Activated T-helper 17 cell treated with anti-CD3 and anti-CD28 coated beads, Interleukin-2, amount 50 U/mL, for 72 hours (primary cell): ENCODE measurements at regions not wholly inside any gene's neighbourhood (a gene's known extent, or its start where the extent isn't known, plus 50 kb on each side); places are given as distances from the start of the nearest gene placed in this dataset.

Experiments used
- ATAC-seq: fragments of 150-1000 bp; cut with Tn5 transposase; replicated peaks from 2 replicates; pipeline ENCODE4 v1.10.0; 2021; ENCODE audit warnings: mild to moderate bottlenecking, moderate library complexity
- H3K27ac Mint-ChIP-seq: one replicate; pipeline ENCODE4 v1.8.0; 2022; ENCODE audit warnings: mixed read lengths
- H3K27me3 Mint-ChIP-seq: one replicate; pipeline ENCODE4 v1.8.0; 2022; ENCODE audit warnings: mixed read lengths
- H3K36me3 Mint-ChIP-seq: one replicate; pipeline ENCODE4 v1.8.0; 2022; ENCODE audit warnings: low read depth, mild to moderate bottlenecking, mixed read lengths
- H3K4me1 Mint-ChIP-seq: one replicate; pipeline ENCODE4 v1.8.0; 2022; ENCODE audit warnings: mixed read lengths
- H3K4me3 Mint-ChIP-seq: one replicate; pipeline ENCODE4 v1.8.0; 2022; ENCODE audit warnings: mild to moderate bottlenecking, mixed read lengths
- H3K9me3 Mint-ChIP-seq: one replicate; pipeline ENCODE4 v1.8.0; 2022; ENCODE audit warnings: mixed read lengths

GRCh38 chr5:68505917-68506860, 290.6 kb downstream of the PIK3R1 start:
- no peaks in the 10 kb centered on the region for H3K9me3 Mint-ChIP-seq
- H3K27ac Mint-ChIP-seq, result no peak overlapping the region
- peaks cover 4% of the 10 kb centered on the region for H3K27me3 Mint-ChIP-seq
- no peaks in the 10 kb centered on the region for H3K36me3 Mint-ChIP-seq
- H3K4me1 Mint-ChIP-seq, result no peaks in the 10 kb centered on the region
- H3K4me3 Mint-ChIP-seq, result no peak overlapping the region
- no peak for ATAC-seq

DNA sequence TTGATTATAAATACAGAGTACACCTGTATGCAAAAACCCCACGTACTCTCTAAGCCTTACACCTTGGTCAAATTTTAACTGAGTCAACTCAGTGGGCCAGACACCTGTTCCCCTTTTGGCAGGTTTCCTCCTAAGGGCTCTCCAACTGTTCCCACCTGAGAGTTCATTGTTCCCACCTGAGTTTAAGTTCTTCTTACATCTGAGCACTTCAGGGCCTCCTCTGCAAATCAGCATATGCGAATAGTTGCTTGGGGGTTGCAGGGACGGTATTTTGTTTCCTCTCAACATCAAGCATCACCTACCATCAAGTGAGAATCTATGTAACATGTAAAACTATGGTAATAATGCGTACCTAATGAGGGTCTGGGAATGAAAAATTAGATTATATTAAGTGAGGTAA, 300.0 kb downstream of the PIK3R1 start:
- peaks cover 4% of the 10 kb centered on the region for H3K27me3 Mint-ChIP-seq
- no peak overlapping the region for H3K4me3 Mint-ChIP-seq
- no peaks in the 10 kb centered on the region for H3K9me3 Mint-ChIP-seq
- H3K36me3 Mint-ChIP-seq, result no peaks in the 10 kb centered on the region
- no peak overlapping the region for H3K27ac Mint-ChIP-seq
- no peaks in the 10 kb centered on the region for H3K4me1 Mint-ChIP-seq
- ATAC-seq, result no peak

GRCh38 chr5:68518286-68518685, 302.7 kb downstream of the PIK3R1 start:
- H3K4me3 Mint-ChIP-seq, result no peak overlapping the region
- no peak overlapping the region for H3K27ac Mint-ChIP-seq
- no peak for ATAC-seq
- H3K4me1 Mint-ChIP-seq, result no peaks in the 10 kb centered on the region
- no peaks in the 10 kb centered on the region for H3K27me3 Mint-ChIP-seq
- H3K36me3 Mint-ChIP-seq, result no peaks in the 10 kb centered on the region
- no peaks in the 10 kb centered on the region for H3K9me3 Mint-ChIP-seq

DNA sequence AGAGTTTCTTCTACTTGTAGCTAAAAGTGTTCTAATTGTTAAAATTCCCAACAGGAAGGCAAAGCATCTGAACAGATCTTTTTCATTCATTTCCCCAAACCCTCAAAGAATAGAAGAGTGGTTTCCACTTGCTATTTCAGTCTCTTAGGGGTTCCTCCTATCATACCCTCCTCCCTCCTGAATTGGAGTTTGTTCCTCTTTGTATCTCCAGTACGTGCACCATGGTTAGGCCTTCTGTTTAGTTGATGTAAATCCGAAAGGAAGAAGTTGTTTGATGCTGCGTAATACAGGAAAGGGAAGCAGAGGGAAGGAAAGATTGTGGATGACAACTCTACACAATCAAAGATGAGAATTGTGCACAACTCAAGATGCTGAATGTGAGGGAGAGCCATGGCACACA, 303.6 kb downstream of the PIK3R1 start:
- Mint-ChIP-seq H3K4me3 (no peak overlapping the region), H3K27ac (no peak overlapping the region), H3K9me3 (no peaks in the 10 kb centered on the region), H3K36me3 (no peaks in the 10 kb centered on the region), H3K27me3 (no peaks in the 10 kb centered on the region), H3K4me1 (no peaks in the 10 kb centered on the region)
- ATAC-seq, result no peak

DNA sequence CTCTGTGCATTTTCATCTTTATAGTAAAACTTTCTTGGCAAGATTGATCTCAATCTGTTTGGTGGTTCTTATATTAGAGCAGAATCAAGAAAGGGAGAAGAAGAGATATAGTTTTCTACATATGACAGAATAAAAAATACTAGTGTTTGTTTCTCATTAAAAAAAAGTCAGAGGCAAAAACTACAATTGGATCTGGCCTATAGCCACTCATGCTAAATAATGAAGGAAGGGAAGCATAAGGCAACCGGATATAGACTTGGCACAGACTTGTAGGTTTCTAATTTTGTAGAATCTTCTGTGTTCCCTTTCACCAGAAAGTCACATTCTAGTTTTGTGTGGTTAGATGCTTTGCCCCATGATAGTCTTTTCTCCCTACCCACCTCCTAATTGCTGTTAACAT, 306.2 kb downstream of the PIK3R1 start:
- ATAC-seq, result no peak
- Mint-ChIP-seq H3K9me3 (no peaks in the 10 kb centered on the region), H3K36me3 (no peaks in the 10 kb centered on the region), H3K27me3 (no peaks in the 10 kb centered on the region), H3K4me3 (no peak overlapping the region), H3K4me1 (no peaks in the 10 kb centered on the region), H3K27ac (no peak overlapping the region)

DNA sequence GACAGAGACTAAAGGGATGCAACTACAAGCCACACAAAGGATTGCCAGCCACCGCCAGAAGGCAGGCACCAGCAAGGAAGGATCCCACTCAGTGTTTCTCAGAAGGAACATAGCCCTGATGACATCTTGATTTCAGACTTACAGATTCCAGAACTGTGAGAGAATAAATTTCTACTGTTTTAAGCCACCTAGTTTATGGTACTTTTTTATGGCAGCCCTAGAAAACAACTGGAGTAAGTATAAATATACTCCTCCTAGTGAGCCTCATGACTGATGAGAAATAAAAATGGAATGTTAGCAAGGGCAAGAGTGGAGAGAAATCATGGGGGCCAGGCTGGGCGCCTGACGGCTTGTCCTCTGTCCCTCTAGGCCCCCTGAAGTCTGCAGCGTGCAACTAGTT, 307.3 kb downstream of the PIK3R1 start:
- Mint-ChIP-seq H3K27ac (no peak overlapping the region), H3K9me3 (peaks cover under 1% of the 10 kb centered on the region), H3K36me3 (no peaks in the 10 kb centered on the region), H3K4me3 (no peak overlapping the region), H3K4me1 (no peaks in the 10 kb centered on the region), H3K27me3 (peaks cover under 1% of the 10 kb centered on the region)
- ATAC-seq, result no peak

- Mint-ChIP-seq H3K27ac (no peak overlapping the region), H3K36me3 (no peaks in the 10 kb centered on the region), H3K4me1 (no peaks in the 10 kb centered on the region), H3K27me3 (peaks cover 19% of the 10 kb centered on the region), H3K4me3 (no peak overlapping the region), H3K9me3 (peaks cover 4% of the 10 kb centered on the region)
- ATAC-seq, result no peak
Measured at GRCh38 chr5:68528821-68529273, 313.3 kb downstream of the PIK3R1 start.

DNA sequence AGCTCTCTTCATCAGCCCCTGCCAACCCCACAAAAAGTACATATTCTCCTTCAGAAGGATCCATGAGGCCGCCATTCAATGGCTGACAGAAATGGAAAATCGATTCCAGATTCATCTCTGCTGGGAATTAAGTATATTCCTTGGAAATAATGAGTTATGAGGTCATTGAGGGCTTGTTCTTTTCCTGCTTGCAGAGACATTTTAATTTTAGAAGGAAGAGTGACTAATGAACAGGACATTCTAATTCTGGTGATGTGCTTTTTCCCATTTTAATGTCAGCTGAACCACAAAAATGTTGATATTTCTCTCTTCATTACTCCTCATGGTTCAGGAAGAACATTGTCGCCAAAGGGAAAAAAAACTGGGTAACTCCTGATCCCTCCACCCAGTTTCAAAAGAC, 314.0 kb downstream of the PIK3R1 start:
- Mint-ChIP-seq H3K4me1 (no peaks in the 10 kb centered on the region), H3K4me3 (no peak overlapping the region), H3K27me3 (peaks cover 19% of the 10 kb centered on the region), H3K9me3 (peaks cover 4% of the 10 kb centered on the region), H3K36me3 (no peaks in the 10 kb centered on the region), H3K27ac (no peak overlapping the region)
- ATAC-seq, result no peak

GRCh38 chr5:68531970-68532369, 316.4 kb downstream of the PIK3R1 start:
- Mint-ChIP-seq H3K27me3 (peaks cover 37% of the 10 kb centered on the region), H3K4me1 (peaks cover 5% of the 10 kb centered on the region), H3K36me3 (no peaks in the 10 kb centered on the region), H3K4me3 (no peak overlapping the region), H3K9me3 (peaks cover 4% of the 10 kb centered on the region), H3K27ac (no peak overlapping the region)
- ATAC-seq, result no peak

GRCh38 chr5:68533051-68533450, 317.5 kb downstream of the PIK3R1 start:
- Mint-ChIP-seq H3K27me3 (peaks cover 42% of the 10 kb centered on the region), H3K9me3 (peaks cover 2% of the 10 kb centered on the region), H3K4me1 (peaks cover 5% of the 10 kb centered on the region), H3K4me3 (no peak overlapping the region), H3K27ac (no peak overlapping the region), H3K36me3 (no peaks in the 10 kb centered on the region)
- no peak for ATAC-seq

DNA sequence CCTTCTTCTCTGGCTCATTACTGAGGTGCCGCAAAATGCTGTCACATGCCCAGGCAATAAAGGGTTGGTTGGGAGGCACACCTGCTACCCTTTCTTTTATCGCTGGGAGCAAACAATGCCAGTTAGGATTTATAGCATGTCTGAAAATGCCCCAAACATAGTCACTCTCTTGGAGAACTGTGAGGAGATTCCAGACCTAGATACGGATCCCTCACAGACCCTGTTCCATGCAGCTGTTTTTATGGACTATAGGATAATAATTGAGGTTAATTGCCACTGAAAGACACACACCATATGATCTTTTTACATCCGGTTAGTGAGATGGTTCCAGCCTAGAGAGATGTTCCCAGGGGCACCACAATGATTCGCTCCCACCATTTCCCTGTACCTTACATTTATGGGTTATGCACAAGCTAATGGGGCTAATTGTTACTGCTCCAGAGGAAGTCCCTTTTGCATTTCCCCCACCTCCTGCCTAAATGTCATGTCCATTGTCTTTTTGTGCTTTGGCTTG, 318.1 kb downstream of the PIK3R1 start:
- ATAC-seq, result no peak

DNA sequence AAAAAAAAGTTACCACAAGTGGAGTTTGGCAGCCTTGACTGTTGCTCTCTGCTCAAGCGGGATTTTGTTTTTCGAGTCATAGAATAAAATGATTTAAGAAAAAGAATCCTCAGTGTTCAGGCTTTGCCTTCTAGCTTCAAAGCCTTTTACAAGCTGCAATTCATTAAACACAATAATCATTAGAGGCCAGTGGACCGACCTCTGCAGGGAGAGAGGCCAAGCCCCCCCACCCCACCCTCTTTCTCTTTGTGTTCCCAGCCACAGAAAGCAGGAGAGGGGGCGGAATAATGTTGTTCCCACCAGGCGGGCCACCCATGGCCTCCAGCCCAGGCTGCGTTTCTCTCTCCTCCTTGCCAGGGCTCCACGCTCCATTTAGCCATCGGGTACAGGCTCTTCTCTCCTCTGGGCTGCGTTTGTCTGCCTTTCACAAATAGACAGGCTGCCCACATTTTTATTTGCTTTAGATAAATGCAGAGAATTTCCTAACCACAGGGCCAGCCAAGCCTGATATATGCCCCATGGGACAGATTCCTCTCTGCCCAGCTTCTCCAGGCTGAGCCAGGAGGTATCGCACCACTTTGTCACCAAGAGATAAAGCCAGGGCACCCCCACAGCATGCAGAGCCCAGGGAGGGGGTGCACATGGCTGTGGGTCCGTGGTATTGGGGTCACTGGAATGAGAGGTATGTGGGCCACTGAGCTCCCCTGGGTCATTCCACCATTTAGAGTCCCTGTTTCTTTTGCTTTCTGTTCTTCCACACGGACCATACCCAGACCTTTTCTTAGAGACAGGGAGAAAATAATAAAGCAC, 318.8 kb downstream of the PIK3R1 start:
- Mint-ChIP-seq H3K4me3 (no peak overlapping the region), H3K27me3 (peaks cover 53% of the 10 kb centered on the region), H3K4me1 (peaks cover 5% of the 10 kb centered on the region), H3K9me3 (no peaks in the 10 kb centered on the region), H3K27ac (no peak overlapping the region), H3K36me3 (no peaks in the 10 kb centered on the region)
- no peak for ATAC-seq

More for the DNA sequence above, 318.1 kb downstream of the PIK3R1 start:
- H3K27me3 Mint-ChIP-seq, result peaks cover 46% of the 10 kb centered on the region
- H3K9me3 Mint-ChIP-seq, result no peaks in the 10 kb centered on the region
- no peak overlapping the region for H3K4me3 Mint-ChIP-seq
- no peak overlapping the region for H3K27ac Mint-ChIP-seq
- H3K4me1 Mint-ChIP-seq, result peaks cover 5% of the 10 kb centered on the region
- H3K36me3 Mint-ChIP-seq, result no peaks in the 10 kb centered on the region

DNA sequence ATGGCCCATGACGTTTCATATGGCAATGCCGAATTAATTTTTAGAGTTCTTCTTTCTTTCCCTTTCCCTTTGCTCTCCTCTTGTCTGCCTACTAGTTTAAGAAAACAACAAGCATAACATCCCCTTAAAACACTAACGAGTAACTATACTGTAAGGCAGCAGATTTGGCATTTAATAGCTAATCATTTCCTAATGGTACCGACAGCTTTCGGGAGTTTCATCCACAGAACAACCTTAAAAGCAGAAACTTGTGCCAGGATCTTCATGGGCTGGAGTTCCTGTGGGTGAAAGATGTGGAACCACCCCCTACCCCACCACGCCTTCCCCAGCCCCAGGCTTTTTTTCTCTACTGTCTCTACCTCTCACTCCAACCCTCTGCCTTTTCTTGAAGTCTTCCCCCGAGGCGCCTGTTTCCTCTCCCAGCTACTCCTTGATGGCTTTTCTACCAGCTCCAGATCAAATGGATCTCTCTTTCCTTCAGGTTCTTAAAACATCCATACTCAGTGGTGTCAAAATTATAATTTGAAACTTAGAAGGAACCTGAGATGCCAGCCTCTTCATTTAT, 319.5 kb downstream of the PIK3R1 start:
- no peaks in the 10 kb centered on the region for H3K36me3 Mint-ChIP-seq
- H3K9me3 Mint-ChIP-seq, result no peaks in the 10 kb centered on the region
- ATAC-seq, result no peak
- H3K4me3 Mint-ChIP-seq, result no peak overlapping the region
- H3K27ac Mint-ChIP-seq, result no peak overlapping the region
- H3K4me1 Mint-ChIP-seq, result peaks cover 5% of the 10 kb centered on the region
- peaks cover 56% of the 10 kb centered on the region for H3K27me3 Mint-ChIP-seq

DNA sequence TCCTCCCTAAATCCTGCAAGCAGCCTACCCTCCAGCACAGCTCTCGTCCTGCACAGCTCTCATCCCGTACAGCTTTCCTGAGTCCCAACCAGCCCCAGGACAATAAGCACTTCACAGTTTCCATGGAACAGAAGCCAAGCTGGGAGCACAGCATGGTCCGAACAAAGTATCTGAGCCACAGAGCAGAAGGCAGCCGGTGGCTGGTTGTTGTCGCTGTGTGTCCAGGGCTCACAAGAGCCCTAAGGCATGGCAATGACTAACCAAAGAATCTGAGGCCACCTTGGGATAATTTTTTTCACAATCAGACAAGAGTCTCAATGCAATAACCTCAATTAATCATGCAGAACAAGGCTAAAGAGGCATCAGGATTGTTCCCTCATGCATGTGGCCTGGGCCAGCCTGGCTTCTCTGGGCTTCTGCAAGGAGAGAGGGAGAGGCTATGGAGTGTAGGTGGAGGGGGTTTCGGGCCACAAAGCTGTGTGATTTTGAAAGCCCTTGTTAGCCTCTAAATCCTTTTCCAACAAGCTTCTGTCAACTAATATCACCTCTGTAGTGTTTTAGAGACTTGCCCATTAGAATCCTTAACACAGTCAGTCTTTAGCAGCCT, 323.4 kb downstream of the PIK3R1 start:
- Mint-ChIP-seq H3K36me3 (no peaks in the 10 kb centered on the region), H3K27ac (no peak overlapping the region), H3K9me3 (no peaks in the 10 kb centered on the region), H3K4me1 (peaks cover 5% of the 10 kb centered on the region), H3K27me3 (peaks cover 45% of the 10 kb centered on the region), H3K4me3 (no peak overlapping the region)
- no peak for ATAC-seq
